Iris pigment epithelial cell (primary cell): ENCODE measurements at regions not wholly inside any gene's neighbourhood (a gene's known extent, or its start where the extent isn't known, plus 50 kb on each side); places are given as distances from the start of the nearest gene placed in this dataset.
A peak's percentile ranks its signal among the peaks of the same experiment; 100 is the strongest.

Experiments used
- DNase-seq: peaks from one replicate; pipeline ENCODE4 v3.0.0-alpha.2; 2011; ENCODE audit warnings: low read depth

- peak; percentile 14 for DNase-seq
Measured at GRCh38 chr2:118665784-118666529, 181.5 kb downstream of the EN1 start.

- no peak for DNase-seq
Measured at GRCh38 chr2:118661179-118661578, 186.3 kb downstream of the EN1 start.

- peak; percentile 27 for DNase-seq
Measured at GRCh38 chr2:118658596-118659198, 188.8 kb downstream of the EN1 start.

GRCh38 chr2:118657466-118657865 is 190.0 kb downstream of the EN1 start:
- no peak for DNase-seq

GRCh38 chr2:118654945-118655344 is 192.5 kb downstream of the EN1 start:
- DNase-seq = no peak

GRCh38 chr2:118650327-118650726 is 197.1 kb downstream of the EN1 start:
- DNase-seq = no peak

- no peak for DNase-seq
Measured at GRCh38 chr2:118645876-118646275, 201.6 kb downstream of the EN1 start.

GRCh38 chr2:118644190-118644589 is 203.3 kb downstream of the EN1 start:
- no peak for DNase-seq

GRCh38 chr2:118643294-118643693 is 204.2 kb downstream of the EN1 start:
- no peak for DNase-seq

GRCh38 chr2:118642501-118642900 is 204.9 kb downstream of the EN1 start:
- no peak for DNase-seq

- no peak for DNase-seq
Measured at GRCh38 chr2:118641711-118642110, 205.7 kb downstream of the EN1 start.

- no peak for DNase-seq
Measured at GRCh38 chr2:118639371-118639770, 208.1 kb downstream of the EN1 start.

- DNase-seq = no peak
Measured at GRCh38 chr2:118638453-118638852, 209.0 kb downstream of the EN1 start.

- no peak for DNase-seq
Measured at GRCh38 chr2:118635891-118636290, 211.6 kb downstream of the EN1 start.

- no peak for DNase-seq
Measured at GRCh38 chr2:118634876-118635275, 212.6 kb downstream of the EN1 start.

GRCh38 chr2:118633371-118634018 is 214.0 kb downstream of the EN1 start:
- DNase-seq = no peak

GRCh38 chr2:118632921-118633320 is 214.5 kb downstream of the EN1 start:
- no peak for DNase-seq

- DNase-seq = no peak
Measured at GRCh38 chr2:118627156-118627555, 220.3 kb downstream of the EN1 start.

- DNase-seq = no peak
Measured at GRCh38 chr2:118622913-118623312, 224.5 kb downstream of the EN1 start.

GRCh38 chr2:118622108-118622507 is 225.3 kb downstream of the EN1 start:
- DNase-seq = no peak

GRCh38 chr2:118618279-118618678 is 229.2 kb downstream of the EN1 start:
- DNase-seq = no peak

- no peak for DNase-seq
Measured at GRCh38 chr2:118616432-118616831, 231.0 kb downstream of the EN1 start.

- DNase-seq = peak; percentile 14
Measured at GRCh38 chr2:118614841-118615271, 232.6 kb downstream of the EN1 start.
